ENCODE measurements at regions not wholly inside any gene's neighbourhood (a gene's known extent, or its start where the extent isn't known, plus 50 kb on each side); places are given as distances from the start of the nearest gene placed in this dataset.
A peak's percentile ranks its signal among the peaks of the same experiment; 100 is the strongest.

DNA sequence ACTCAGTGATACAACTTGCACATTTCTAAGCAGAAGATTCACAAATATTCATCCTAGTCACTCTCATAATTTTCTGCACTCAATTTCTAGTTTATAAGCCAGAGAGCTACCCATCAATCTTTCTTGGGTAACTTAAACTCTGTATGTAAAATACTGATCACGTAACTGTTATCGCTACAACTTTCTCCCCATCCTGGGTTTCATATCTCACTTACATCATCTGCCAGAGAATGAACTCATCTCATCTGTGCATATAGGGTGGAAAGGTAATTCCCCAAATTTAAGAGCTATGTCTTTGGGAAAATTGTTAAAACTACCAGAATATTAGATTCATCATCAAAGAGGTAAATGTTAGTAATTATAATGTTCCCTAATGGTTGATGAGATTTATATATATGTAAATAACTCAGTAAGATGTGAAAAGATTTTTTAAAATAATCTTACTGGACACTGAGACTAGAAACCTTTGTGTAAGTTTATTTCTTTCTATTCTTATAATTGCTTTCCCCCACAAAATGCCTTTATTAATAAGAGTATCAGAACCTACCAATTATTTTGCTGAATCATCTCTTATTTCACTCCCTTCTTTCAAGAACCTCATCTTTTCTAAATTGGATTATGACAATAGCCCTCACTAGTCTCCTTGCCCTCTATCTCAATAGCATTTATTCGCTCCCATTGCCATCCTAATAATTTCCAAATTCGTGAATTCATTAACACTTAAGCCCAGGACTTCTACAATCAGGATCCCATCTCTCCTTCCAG lies 729.0 kb downstream of the EPHA4 start:
- DNase-seq (ENCODE audit: low read depth, low spot score), result no peak

DNA sequence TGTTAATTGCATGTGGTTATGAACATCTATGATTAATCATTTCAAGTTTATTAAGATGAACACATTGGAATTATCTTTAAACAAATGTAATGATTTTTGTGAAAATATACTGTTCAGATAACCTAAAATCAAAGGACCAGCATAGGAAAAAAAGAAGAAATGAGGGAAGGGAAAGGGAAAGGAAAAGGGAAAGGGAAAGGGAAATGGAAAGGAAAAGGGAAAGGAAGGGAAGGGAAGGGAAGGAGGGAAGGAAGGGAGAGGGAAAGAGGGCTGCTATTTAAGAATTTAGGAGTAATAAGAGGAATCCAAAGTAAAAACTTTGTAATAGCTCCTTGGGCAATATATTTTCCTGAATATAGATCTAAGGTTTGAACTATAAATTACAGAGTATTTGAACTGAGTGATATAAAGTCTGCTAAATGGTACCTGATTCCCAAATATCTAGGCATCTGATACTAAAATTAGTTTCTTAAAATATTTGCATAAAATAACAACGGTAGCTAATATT lies 726.3 kb downstream of the EPHA4 start:
- DNase-seq (ENCODE audit: low read depth, low spot score), result no peak

DNA sequence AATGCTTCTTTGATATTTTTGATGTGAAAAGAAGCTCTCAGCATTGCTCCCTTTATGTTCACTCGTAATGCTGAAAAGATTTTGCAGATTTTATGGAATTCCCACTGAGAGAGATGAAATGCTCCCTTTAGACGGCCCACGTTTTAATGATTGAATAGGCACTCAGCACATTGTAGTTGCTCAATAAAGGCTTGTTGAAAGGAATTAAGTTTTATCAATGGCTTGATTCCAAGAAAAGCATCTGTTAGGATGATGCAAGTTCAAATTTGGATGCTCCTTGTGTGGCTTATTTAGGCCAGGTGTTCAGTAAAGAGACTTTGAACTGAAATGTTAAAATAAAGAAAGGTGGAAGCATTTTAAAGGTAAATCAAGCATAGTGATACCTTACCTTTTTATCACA lies 725.1 kb downstream of the EPHA4 start:
- DNase-seq (ENCODE audit: low read depth, low spot score), result no peak

GRCh38 chr2:220847589-220847988 lies 724.5 kb downstream of the EPHA4 start:
- peak; percentile 12 for DNase-seq (ENCODE audit: low read depth, low spot score)

DNA sequence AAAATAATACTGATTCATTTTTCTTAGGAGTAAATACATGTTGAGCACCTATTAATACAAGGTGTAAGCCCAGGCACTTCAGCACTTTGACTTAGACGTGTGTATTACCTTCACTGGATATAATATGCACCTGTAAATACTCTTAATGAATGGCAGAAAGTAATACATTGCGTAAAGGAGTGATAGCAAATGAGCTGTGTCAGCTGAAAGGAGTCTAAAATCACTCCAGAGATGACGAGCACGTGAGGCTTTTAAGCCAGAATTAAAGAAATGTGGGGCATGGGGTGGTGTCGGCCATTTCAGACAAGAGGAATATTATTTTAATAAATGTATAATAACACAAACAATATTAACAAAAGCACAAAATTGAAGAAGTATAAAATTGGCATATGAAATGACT lies 722.7 kb downstream of the EPHA4 start:
- DNase-seq (ENCODE audit: low read depth, low spot score), result no peak

DNA sequence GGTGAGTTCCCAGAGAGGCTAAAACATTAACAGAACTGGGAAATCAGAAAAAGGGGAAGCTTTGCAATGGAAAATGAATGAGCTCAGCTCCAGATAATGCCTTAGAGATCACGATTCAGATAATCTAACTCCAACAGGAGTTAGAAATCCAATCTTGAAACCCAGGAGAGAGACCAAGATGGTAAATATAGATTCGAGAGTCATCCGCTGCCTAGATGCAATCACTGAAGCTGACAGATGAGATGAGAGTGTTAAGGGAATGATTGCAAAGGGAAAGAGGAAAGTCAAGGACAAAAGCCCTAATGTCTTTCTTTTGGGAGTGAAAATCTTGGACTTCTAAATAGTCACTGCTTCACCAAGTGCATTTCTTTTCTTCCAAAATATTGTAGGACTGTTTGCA lies 722.0 kb downstream of the EPHA4 start:
- no peak for DNase-seq (ENCODE audit: low read depth, low spot score)

DNA sequence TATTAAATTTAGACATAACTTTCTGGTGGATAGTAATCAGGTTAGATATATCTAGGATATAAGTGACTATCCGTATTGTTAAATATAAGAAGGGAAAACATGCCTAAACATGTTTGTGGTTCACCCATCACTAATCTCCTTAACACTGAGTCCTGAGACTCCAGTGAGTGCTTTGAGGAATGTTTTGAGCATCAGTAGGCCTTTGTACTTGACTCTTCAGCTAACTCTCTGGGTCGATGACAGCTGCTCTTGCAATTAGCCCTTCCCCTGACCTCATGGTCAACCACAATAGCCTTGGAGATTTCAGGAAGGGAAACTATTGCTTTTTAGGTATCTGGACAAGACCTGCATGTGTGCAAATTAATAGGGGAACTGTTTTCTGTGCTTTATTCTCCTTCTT lies 716.8 kb downstream of the EPHA4 start:
- no peak for DNase-seq (ENCODE audit: low read depth, low spot score)

DNA sequence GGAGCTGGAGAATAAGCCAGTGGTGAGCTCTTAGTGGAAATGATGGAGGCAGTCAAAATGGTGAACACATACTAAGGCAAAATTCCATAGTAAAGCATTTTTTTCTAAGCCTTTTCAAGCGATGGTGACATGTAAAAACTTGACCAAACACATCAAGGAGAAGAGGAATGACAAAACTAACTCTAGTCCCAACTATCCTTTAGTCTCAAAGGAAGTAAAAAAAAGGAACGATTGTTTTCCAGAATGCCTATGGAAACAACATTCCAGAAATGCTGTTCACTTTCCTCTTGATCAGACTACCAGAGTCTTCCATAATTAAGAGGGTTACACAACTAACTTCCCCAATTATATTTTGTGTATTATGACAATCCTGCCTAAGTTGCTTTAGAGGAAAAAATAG lies 715.6 kb downstream of the EPHA4 start:
- no peak for DNase-seq (ENCODE audit: low read depth, low spot score)

DNA sequence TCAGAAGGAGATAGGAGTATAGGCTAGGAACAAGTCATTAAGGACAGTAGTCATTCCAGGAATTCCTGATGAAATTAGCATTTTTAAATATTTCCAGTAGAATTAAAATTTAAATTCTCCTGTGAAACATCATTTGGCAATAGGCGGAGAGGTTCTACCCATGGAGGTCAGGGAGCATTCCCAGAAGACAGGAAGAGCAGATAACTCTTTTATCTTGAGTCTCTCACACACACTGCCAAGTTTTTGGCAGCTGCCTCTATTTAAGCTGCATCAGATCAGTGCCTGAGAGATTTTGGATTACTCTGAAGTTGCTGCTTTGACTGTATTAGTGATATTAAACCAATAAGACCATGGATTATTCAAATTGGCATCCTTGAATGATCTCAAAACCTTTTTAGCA lies 714.7 kb downstream of the EPHA4 start:
- DNase-seq (ENCODE audit: low read depth, low spot score), result no peak

DNA sequence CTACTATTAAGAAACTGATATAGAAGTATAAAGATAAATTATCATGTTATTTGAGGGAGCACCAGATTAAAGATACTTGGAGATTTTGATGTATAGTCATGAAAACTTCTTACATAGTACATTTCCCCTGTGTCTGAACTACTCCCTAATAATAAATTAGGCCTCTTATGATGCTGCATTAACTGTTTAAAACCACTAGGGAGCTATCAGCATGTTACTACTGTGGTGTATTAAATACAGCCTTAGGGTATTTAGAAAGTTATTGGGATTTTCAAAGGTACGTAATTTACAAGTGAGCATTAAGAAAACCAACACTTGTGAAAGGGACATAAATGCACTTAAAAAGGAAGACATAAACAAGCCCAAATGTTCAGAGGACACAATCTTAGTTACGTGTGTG lies 714.0 kb downstream of the EPHA4 start:
- no peak for DNase-seq (ENCODE audit: low read depth, low spot score)

DNA sequence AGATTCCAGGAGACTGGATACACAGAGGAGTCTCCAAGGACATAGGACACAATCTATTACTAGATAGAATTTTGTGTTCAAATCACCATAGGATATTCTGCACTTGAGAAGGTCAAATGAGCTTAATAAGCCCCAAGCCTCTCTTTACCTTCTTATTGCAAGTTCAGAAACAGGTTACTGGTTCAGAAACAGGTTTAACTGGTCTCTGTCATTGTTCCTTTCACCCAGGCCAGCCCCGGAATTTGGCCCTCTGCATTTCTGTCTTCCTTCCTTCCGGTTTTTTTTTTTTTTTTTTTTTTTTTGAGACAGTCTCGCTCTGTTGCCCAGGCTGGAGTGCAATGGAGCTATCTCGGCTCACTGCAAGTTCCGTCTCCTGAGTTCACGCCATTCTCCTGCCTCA lies 700.2 kb downstream of the EPHA4 start:
- no peak for DNase-seq (ENCODE audit: low read depth, low spot score)

GRCh38 chr2:220876080-220876824 lies 695.9 kb downstream of the EPHA4 start:
- DNase-seq (ENCODE audit: low read depth, low spot score), result no peak

GRCh38 chr2:220877491-220877890 lies 694.6 kb downstream of the EPHA4 start:
- DNase-seq (ENCODE audit: low read depth, low spot score), result no peak

DNA sequence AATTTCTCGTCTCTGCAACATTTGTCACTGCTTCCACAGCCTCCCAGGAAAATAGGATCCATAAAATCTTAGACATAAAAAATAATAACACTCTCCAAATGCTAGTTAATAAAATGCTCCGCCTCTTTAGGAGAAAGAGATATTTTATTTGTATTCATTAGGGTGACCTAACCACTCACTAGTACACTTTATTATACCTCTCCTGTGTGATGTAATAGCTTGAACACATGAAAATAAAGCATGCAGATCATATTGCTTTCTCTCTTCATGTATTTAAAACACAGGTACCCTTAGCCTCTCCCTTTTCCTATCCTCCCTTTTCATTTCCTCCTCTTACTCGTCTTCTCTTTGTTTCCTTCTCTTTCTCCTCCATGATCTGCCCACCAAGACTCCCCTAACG lies 694.2 kb downstream of the EPHA4 start:
- no peak for DNase-seq (ENCODE audit: low read depth, low spot score)

GRCh38 chr2:220880623-220881596 lies 691.2 kb downstream of the EPHA4 start:
- no peak for DNase-seq (ENCODE audit: low read depth, low spot score)

DNA sequence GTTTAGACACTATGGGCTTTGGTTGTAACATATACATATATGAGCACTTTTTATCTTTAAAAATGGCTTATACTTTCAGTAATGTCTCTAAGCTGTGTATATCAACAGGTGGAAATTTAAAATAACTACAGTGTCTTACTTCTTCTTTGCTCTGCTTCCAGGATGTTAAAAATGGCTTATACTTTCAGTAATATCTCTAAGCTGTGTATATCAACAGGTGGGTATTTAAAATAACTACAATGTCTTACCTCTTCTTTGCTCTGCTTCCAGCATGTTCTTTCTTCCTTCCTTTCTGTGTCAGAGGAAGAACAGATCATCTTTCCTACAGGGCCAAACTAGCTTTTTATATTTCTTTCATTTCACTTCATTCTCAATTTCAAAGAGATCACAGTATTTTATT lies 689.6 kb downstream of the EPHA4 start:
- no peak for DNase-seq (ENCODE audit: low read depth, low spot score)

DNA sequence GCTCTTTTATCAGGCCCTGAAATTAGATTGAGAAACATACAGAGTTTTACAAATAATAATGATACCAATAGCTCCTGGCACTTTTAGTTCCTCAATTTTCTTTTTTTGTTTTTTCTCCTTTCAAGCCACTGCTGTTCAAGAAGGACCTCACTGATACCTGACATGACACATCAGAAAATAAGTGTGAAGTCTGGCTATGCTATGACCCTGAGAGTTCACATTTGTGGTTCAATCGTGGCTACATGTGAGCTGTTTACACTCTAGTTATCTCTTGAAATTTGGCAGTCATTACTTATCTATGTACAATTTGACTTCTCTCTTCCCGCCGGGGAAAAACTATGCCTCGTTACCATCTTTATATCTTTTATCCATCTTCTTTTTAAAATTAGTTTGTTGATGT lies 686.5 kb downstream of the EPHA4 start:
- DNase-seq (ENCODE audit: low read depth, low spot score), result no peak

DNA sequence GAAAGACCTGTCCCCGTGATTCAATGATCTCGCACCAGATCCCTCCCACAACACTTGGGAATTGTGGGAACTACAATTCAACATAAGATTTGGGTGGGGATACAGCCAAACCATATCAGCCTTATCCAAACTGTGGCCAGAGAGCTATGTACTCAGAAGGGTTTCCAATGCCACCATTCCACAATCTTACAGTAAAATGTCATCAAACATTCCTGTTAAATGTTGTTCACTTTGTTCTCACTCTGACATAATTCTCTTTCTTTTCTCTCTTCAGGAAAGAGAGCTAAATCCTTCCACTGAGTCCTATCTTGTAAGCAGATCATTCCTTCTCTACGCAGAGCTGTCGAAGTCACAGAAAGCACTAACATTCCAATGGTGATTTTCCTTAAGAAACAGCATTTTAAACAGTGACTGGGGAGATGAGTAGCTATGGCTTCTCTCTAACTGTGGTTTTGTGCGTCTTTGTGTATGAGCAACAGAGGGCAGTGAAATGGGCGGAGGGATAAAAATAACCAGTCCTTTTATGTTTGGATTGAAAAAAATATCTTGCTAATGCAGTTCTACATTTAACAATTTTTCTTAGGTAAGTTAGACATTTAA lies 684.7 kb downstream of the EPHA4 start:
- DNase-seq (ENCODE audit: low read depth, low spot score), result no peak

- no peak for DNase-seq (ENCODE audit: low read depth, low spot score)
Observed at GRCh38 chr2:220887876-220888275, 684.2 kb downstream of the EPHA4 start.

- no peak for DNase-seq (ENCODE audit: low read depth, low spot score)
Observed at GRCh38 chr2:220890931-220891330, 681.2 kb downstream of the EPHA4 start.

- peak; percentile 17 for DNase-seq (ENCODE audit: low read depth, low spot score)
Observed at GRCh38 chr2:220891405-220891804, 680.7 kb downstream of the EPHA4 start.
